Thoracic aorta (tissue), 2 donors: ENCODE measurements at regions not wholly inside any gene's neighbourhood (a gene's known extent, or its start where the extent isn't known, plus 50 kb on each side); places are given as distances from the start of the nearest gene placed in this dataset.

Experiments
- ATAC-seq: fragments of 150-250 bp; one replicate; pipeline ENCODE4 v1.8.0; 2017; ENCODE audit warnings: low read depth; ENCODE audit not compliant: insufficient number of reproducible peaks, low FRiP score
- DNase-seq: peaks from one replicate; pipeline ENCODE4 v3.0.0-alpha.2; 2020; ENCODE audit warnings: low spot score
- H3K27ac ChIP-seq, 2 donors: fragments of 200-600 bp; sonication (generic); 1 replicate in 1 of 2; 2 replicates in 1 of 2; pipeline ENCODE4 v1.5.1; 2016; ENCODE audit warnings: mild to moderate bottlenecking in 2 of 2, moderate library complexity in 2 of 2
- H3K27me3 ChIP-seq: fragments of 200-600 bp; sonication (generic); replicated peaks from 2 replicates; pipeline ENCODE4 v1.6.0; 2016; ENCODE audit warnings: mild to moderate bottlenecking; ENCODE audit not compliant: insufficient read depth
- H3K36me3 ChIP-seq: fragments of 200-600 bp; sonication (generic); one replicate; pipeline ENCODE4 v1.5.1; 2016
- H3K4me1 ChIP-seq, 2 donors: fragments of 200-600 bp; sonication (generic); 1 replicate in 1 of 2; 2 replicates in 1 of 2; pipeline versions ENCODE4 v1.5.1 to v1.6.0; 2016; ENCODE audit warnings: low read depth in 2 of 2, mild to moderate bottlenecking in 1 of 2; ENCODE audit not compliant: control insufficient read depth in 1 of 2
- H3K4me3 ChIP-seq: fragments of 200-600 bp; sonication (generic); 2 replicates; pipeline ENCODE4 v1.5.1; 2016; ENCODE audit warnings: mild to moderate bottlenecking
- H3K9me3 ChIP-seq: fragments of 200-600 bp; sonication (generic); 2 replicates; pipeline ENCODE4 v1.5.1; 2016
- TF ChIP-seq, protein P1 (sequence below): fragments of 200-600 bp; sonication (generic); IDR thresholded peaks from one replicate; pipeline ENCODE4 v1.5.1; 2019; ENCODE audit warnings: antibody characterized with exemption

DNA sequence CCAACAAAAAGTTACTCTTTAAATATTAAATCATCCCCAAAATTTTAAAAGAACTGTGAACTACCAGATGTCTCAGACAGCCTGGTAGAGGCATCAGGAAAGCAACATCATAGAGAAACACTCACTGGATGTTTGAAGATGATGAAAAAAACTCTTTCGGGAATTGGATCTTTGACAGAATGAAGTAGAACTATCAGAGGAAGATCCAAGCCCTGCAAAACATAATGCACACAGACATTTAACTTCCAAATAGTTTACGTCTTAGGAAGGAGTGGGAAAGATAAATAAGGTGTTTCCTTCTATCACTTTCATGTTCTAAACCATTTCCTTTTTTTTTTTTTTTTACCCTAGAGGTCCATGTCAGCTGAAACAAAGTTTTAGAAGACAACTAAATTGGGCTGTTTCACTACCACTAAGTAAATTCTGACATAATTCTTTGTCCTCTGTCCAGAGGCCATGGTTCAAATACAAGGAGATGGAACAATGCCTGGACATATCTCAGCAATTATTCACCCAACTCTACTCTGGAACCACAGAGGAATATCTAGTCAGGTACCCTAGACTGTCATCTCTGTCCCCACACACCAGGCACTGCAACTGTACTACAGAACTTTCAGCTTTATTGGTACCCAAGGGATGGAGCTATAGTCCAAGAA, 217.7 kb upstream of the INTU start:
- no peak for DNase-seq
- ATAC-seq, result no peak
- Histone ChIP-seq H3K4me3 (no peak overlapping the region), H3K36me3 (no peaks in the 10 kb centered on the region), H3K4me1 (no peaks in the 10 kb centered on the region), H3K9me3 (no peaks in the 10 kb centered on the region), H3K27me3 (no peaks in the 10 kb centered on the region), H3K27ac (no peak overlapping the region)
- TF ChIP-seq, protein P1, sequence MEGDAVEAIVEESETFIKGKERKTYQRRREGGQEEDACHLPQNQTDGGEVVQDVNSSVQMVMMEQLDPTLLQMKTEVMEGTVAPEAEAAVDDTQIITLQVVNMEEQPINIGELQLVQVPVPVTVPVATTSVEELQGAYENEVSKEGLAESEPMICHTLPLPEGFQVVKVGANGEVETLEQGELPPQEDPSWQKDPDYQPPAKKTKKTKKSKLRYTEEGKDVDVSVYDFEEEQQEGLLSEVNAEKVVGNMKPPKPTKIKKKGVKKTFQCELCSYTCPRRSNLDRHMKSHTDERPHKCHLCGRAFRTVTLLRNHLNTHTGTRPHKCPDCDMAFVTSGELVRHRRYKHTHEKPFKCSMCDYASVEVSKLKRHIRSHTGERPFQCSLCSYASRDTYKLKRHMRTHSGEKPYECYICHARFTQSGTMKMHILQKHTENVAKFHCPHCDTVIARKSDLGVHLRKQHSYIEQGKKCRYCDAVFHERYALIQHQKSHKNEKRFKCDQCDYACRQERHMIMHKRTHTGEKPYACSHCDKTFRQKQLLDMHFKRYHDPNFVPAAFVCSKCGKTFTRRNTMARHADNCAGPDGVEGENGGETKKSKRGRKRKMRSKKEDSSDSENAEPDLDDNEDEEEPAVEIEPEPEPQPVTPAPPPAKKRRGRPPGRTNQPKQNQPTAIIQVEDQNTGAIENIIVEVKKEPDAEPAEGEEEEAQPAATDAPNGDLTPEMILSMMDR, result no peak

DNA sequence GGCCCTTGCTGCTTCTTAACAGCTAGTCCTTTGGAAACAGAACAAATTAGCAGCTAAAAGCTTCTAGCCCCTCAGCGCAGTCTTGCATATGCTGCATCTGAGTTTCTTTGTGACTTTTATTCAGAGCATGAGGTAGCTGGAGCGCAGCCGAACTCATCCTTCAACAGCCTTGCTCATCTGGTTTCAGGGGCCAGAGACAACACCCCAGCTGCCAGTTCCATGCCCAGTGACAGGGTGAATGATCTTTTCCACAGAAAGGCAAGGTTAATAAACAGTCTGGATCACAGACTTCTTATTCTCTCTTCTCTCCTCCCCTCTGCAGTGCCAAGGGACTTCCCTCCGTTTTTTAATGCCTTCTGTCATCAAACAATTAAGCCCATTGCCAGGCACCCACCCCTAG, 216.6 kb upstream of the INTU start:
- ATAC-seq (no peak), DNase-seq (no peak)
- Histone ChIP-seq H3K27me3 (no peaks in the 10 kb centered on the region), H3K27ac (no peak overlapping the region), H3K4me1 (no peaks in the 10 kb centered on the region), H3K4me3 (no peak overlapping the region), H3K36me3 (no peaks in the 10 kb centered on the region), H3K9me3 (no peaks in the 10 kb centered on the region)
- TF ChIP-seq, protein P1, result no peak

DNA sequence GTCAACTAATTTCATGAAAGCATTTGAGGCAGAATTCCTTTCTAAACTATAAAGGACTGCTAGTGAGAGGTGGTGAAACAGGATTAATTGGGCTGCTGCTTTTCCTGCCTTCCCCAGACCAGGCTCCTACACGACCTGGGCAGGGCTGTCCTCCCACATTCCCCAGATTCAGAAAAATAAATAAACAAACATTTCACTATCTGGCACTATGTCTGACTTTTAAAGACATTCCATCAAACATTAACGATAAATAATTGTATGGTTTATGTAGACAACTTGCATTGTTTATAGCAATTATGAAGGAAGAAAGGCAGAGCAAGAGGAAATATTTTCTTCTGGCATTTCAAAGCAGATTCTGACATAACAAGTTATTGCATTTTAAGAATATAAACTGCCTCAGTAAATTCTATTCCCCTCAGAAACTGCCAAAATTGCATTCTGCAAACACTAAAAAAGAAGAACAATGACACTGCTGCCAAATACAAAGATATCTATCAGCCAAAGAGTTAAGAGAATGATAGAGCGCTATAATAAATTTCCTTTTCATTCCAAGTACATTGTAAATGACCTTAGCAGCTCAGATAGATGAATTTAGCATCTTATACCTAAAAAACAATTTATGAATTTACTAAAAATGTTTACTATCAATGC, 214.7 kb upstream of the INTU start:
- Histone ChIP-seq H3K27me3 (no peaks in the 10 kb centered on the region), H3K36me3 (no peaks in the 10 kb centered on the region), H3K9me3 (no peaks in the 10 kb centered on the region), H3K4me3 (no peak overlapping the region), H3K27ac (no peak overlapping the region), H3K4me1 (no peaks in the 10 kb centered on the region)
- DNase-seq, result no peak
- TF ChIP-seq, protein P1, result no peak
- no peak for ATAC-seq

DNA sequence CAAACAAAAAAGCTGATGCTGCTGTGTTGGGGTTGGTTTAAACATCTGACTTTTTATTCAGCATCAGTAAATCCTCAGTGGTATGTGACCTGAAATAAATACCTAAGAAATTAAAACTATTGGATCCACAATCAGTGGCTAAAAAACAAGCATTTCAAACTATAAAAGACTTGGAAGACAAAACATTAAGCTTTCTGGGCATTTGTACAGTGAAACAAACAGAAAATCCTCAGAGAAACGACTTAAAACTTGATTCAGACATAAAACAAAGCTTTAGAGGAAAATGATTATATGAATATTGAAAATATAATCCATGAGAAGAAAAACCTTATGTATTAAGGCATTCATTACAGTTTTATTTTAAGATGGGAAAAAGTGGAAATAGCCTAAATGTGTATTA, 213.3 kb upstream of the INTU start:
- DNase-seq, result no peak
- no peak for ATAC-seq
- no peaks in the 10 kb centered on the region for H3K36me3 ChIP-seq
- H3K27ac ChIP-seq, result no peak overlapping the region
- TF ChIP-seq, protein P1, result no peak
- no peaks in the 10 kb centered on the region for H3K9me3 ChIP-seq
- H3K4me3 ChIP-seq, result no peak overlapping the region
- no peaks in the 10 kb centered on the region for H3K4me1 ChIP-seq
- H3K27me3 ChIP-seq, result no peaks in the 10 kb centered on the region

DNA sequence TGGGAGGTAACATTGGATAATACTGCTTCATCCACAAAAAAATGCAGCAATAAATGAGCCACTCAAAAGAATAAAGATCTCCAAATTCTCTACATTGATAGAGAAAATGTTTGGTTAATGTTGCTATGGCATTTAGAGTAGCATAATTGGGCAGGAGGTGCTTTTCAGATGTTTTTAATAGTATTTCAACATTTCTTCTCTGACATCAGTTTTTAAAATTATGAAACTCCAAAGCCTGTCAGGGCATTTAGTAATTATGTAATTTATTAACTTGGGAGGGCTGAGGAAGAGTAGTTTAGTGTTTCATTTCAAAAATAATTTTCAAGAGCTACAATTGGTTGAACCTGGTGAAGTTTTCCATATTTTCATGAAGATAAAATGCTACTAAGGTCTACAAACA, 211.3 kb upstream of the INTU start:
- H3K4me1 ChIP-seq, result no peaks in the 10 kb centered on the region
- no peaks in the 10 kb centered on the region for H3K36me3 ChIP-seq
- TF ChIP-seq, protein P1, result no peak
- no peak overlapping the region for H3K4me3 ChIP-seq
- no peak overlapping the region for H3K27ac ChIP-seq
- ATAC-seq, result no peak
- no peaks in the 10 kb centered on the region for H3K27me3 ChIP-seq
- no peak for DNase-seq
- H3K9me3 ChIP-seq, result no peaks in the 10 kb centered on the region
